H1 (cell line): ENCODE measurements at regions not wholly inside any gene's neighbourhood (a gene's known extent, or its start where the extent isn't known, plus 50 kb on each side); places are given as distances from the start of the nearest gene placed in this dataset.

Source experiments
- CTCF ChIA-PET: fragments of 300-600 bp; sonication (Branson Sonifier 250); formaldehyde crosslinking; loops from one replicate; lab custom pipeline; 2021; ENCODE audit not compliant: partially characterized antibody; lab: Charles Lee
- POLR2A ChIA-PET: fragments of 300-600 bp; sonication (Branson Sonifier 250); formaldehyde crosslinking; loops from one replicate; lab custom pipeline; 2021; ENCODE audit warnings: inconsistent platforms; ENCODE audit not compliant: partially characterized antibody; lab: Charles Lee
- DNase-seq, 2 experiments: peaks; one replicate each; pipeline versions ENCODE4 v3.0.0 to v3.0.0-alpha.2; 2010 to 2022; ENCODE audit warnings: low spot score in 2 of 2, low read depth in 1 of 2, mixed read lengths in 1 of 2
- FAIRE-seq: peaks from 2 replicates; lab custom pipeline; 2011; peaks lifted over from hg19 to GRCh38; lab: Jason Lieb, UNC
- H2AFZ ChIP-seq: 2 replicates; pipeline ENCODE4 v1.8.1; 2012; ENCODE audit warnings: low read length, inconsistent platforms
- H2AK5ac ChIP-seq: 2 replicates; pipeline ENCODE4 v1.6.1; 2013; ENCODE audit warnings: low read depth, low read length
- H2BK120ac ChIP-seq: replicated peaks from 2 replicates; pipeline ENCODE3; 2013; ENCODE audit warnings: low read depth, low read length, inconsistent platforms
- H2BK12ac ChIP-seq: 2 replicates; pipeline ENCODE4 v1.6.1; 2013; ENCODE audit warnings: low read depth, low read length
- H2BK15ac ChIP-seq: 2 replicates; pipeline ENCODE4 v1.6.1; 2013; ENCODE audit warnings: low read length
- H2BK20ac ChIP-seq: 2 replicates; pipeline ENCODE4 v1.6.1; 2013; ENCODE audit warnings: low read length
- H2BK5ac ChIP-seq: 2 replicates; pipeline ENCODE4 v1.6.1; 2013; ENCODE audit warnings: low read depth, low read length
- H3K14ac ChIP-seq: 2 replicates; pipeline ENCODE4 v1.6.1; 2013; ENCODE audit warnings: inconsistent platforms; ENCODE audit not compliant: insufficient read length
- H3K18ac ChIP-seq: 2 replicates; pipeline ENCODE4 v1.6.1; 2013; ENCODE audit warnings: low read length; ENCODE audit errors: extremely low read depth
- H3K23ac ChIP-seq: 2 replicates; pipeline ENCODE4 v1.6.1; 2013; ENCODE audit warnings: inconsistent platforms; ENCODE audit not compliant: insufficient read length
- H3K23me2 ChIP-seq: 2 replicates; pipeline ENCODE4 v1.6.1; 2013; ENCODE audit warnings: low read depth, low read length
- H3K27ac ChIP-seq: 2 replicates; pipeline ENCODE4 v1.6.1; 2011; ENCODE audit warnings: low read depth, low read length, inconsistent platforms
- H3K27me3 ChIP-seq, 4 experiments: replicated peaks in 1 of 4; 1 replicate in 1 of 4; 2 replicates in 3 of 4; pipeline versions ENCODE4 v1.6.1 to v1.8.1; 2011 to 2013; ENCODE audit warnings: low read length in 3 of 4, mild to moderate bottlenecking in 3 of 4, inconsistent platforms in 2 of 4, mixed read lengths in 2 of 4, moderate library complexity in 1 of 4; ENCODE audit not compliant: control insufficient read depth in 3 of 4, insufficient read depth in 3 of 4; ENCODE audit errors: extremely low read depth in 1 of 4
- H3K36me3 ChIP-seq, 4 experiments: 2 replicates each; pipeline versions ENCODE4 v1.6.1 to v1.8.1; 2011 to 2013; ENCODE audit warnings: mild to moderate bottlenecking in 4 of 4, low read length in 3 of 4, moderate library complexity in 2 of 4, control low read depth in 1 of 4, inconsistent platforms in 1 of 4; ENCODE audit not compliant: insufficient read depth in 4 of 4, control insufficient read depth in 2 of 4
- H3K4ac ChIP-seq: replicated peaks from 2 replicates; pipeline ENCODE3; 2013; ENCODE audit warnings: low read length, low read depth, mixed read lengths, inconsistent platforms; ENCODE audit not compliant: insufficient read length
- H3K4me1 ChIP-seq, 4 experiments: replicated peaks in 1 of 4; 1 replicate in 1 of 4; 2 replicates in 3 of 4; pipeline versions ENCODE4 v1.6.1 to v1.8.1; 2011 to 2013; ENCODE audit warnings: low read length in 3 of 4, inconsistent platforms in 2 of 4, mixed read lengths in 1 of 4; ENCODE audit not compliant: insufficient read depth in 4 of 4, control insufficient read depth in 3 of 4
- H3K4me2 ChIP-seq, 2 experiments: 2 replicates each; pipeline versions ENCODE4 v1.6.1 to v1.8.1; 2011 to 2013; ENCODE audit warnings: low read depth in 2 of 2, low read length in 2 of 2, control low read depth in 1 of 2, inconsistent platforms in 1 of 2, mild to moderate bottlenecking in 1 of 2; ENCODE audit not compliant: insufficient read depth in 1 of 2
- H3K4me3 ChIP-seq, 4 experiments: fragments of 200-600, 300-600 bp in 1 of 4; sonication (generic), shearing (Covaris generic), sonication (Bioruptor Twin) in 1 of 4; 2 replicates each; pipeline versions ENCODE4 v1.5.1 to v1.8.1; 2011 to 2016; ENCODE audit warnings: low read length in 4 of 4, low read depth in 3 of 4, control low read depth in 2 of 4, inconsistent platforms in 2 of 4, mild to moderate bottlenecking in 2 of 4, mixed read lengths in 1 of 4, moderate library complexity in 1 of 4; ENCODE audit not compliant: insufficient read depth in 2 of 4; ENCODE audit errors: extremely low read depth in 1 of 4
- H3K56ac ChIP-seq: replicated peaks from 2 replicates; pipeline ENCODE3; 2013; ENCODE audit warnings: low read depth, mild to moderate bottlenecking, mixed read lengths, low read length, inconsistent platforms; ENCODE audit not compliant: insufficient read length
- H3K79me1 ChIP-seq: 2 replicates; pipeline ENCODE4 v1.6.1; 2013; ENCODE audit warnings: low read depth, low read length, control low read depth
- H3K79me2 ChIP-seq, 2 experiments: 2 replicates each; pipeline versions ENCODE4 v1.6.1 to v1.8.1; 2012 to 2013; ENCODE audit warnings: low read length in 2 of 2, mild to moderate bottlenecking in 2 of 2, inconsistent platforms in 1 of 2; ENCODE audit not compliant: insufficient read depth in 2 of 2, control insufficient read depth in 1 of 2
- H3K9ac ChIP-seq, 4 experiments: replicated peaks in 1 of 4; 1 replicate in 1 of 4; 2 replicates in 3 of 4; pipeline versions ENCODE4 v1.6.1 to v1.8.1; 2011 to 2013; ENCODE audit warnings: low read depth in 3 of 4, low read length in 3 of 4, control low read depth in 2 of 4, mild to moderate bottlenecking in 2 of 4, moderate library complexity in 2 of 4, inconsistent platforms in 1 of 4; ENCODE audit errors: extremely low read depth in 1 of 4
- H3K9me3 ChIP-seq, 2 experiments: 2 replicates each; pipeline versions ENCODE4 v1.6.1 to v1.8.1; 2012 to 2013; ENCODE audit warnings: mild to moderate bottlenecking in 2 of 2, moderate library complexity in 2 of 2, control low read depth in 1 of 2, inconsistent platforms in 1 of 2, low read depth in 1 of 2, low read length in 1 of 2, mixed read lengths in 1 of 2; ENCODE audit not compliant: insufficient read depth in 2 of 2
- H4K20me1 ChIP-seq, 2 experiments: replicated peaks in 1 of 2; 2 replicates each; pipeline versions ENCODE3 to v1.8.1; 2011 to 2013; ENCODE audit warnings: inconsistent platforms in 2 of 2, low read length in 2 of 2, mild to moderate bottlenecking in 1 of 2; ENCODE audit not compliant: insufficient read depth in 2 of 2, control insufficient read depth in 1 of 2
- H4K5ac ChIP-seq: 2 replicates; pipeline ENCODE4 v1.6.1; 2013; ENCODE audit warnings: low read length, low read depth, mixed read lengths, inconsistent platforms; ENCODE audit not compliant: insufficient read length
- H4K8ac ChIP-seq: 2 replicates; pipeline ENCODE4 v1.8.0; 2013; ENCODE audit warnings: mild to moderate bottlenecking, moderate library complexity, low read length, inconsistent platforms; ENCODE audit not compliant: insufficient read depth; ENCODE audit errors: extremely low read depth
- H4K91ac ChIP-seq: replicated peaks from 2 replicates; pipeline ENCODE3; 2013; ENCODE audit warnings: low read length, mixed read lengths, inconsistent platforms; ENCODE audit not compliant: insufficient read length
- ASH2L ChIP-seq: fragments of 200-600, 300-600 bp; sonication (generic); IDR thresholded peaks from one replicate; pipeline ENCODE4 v1.7.1; 2017; ENCODE audit warnings: low read length
- ATF2 ChIP-seq: IDR thresholded peaks from 2 replicates; pipeline ENCODE4 v1.6.1; 2012; ENCODE audit warnings: low read length, inconsistent platforms
- BRCA1 ChIP-seq: IDR thresholded peaks from 2 replicates; pipeline ENCODE4 v1.6.1; 2012; ENCODE audit warnings: low read depth, low read length, improper control_type of control experiment
- GTF2F1 ChIP-seq: IDR thresholded peaks from 2 replicates; pipeline ENCODE4 v1.6.1; 2012; ENCODE audit warnings: low read depth, low read length, improper control_type of control experiment, borderline replicate concordance
- POLR2A ChIP-seq, 2 experiments: IDR thresholded peaks; 1 replicate in 1 of 2; 2 replicates in 1 of 2; pipeline ENCODE4 v1.6.1; 2011; ENCODE audit warnings: low read depth in 2 of 2, low read length in 2 of 2, mild to moderate bottlenecking in 2 of 2; ENCODE audit errors: control extremely low read depth in 1 of 2
- RXRA ChIP-seq: IDR thresholded peaks from 2 replicates; pipeline ENCODE4 v1.6.1; 2011; ENCODE audit warnings: low read depth, mild to moderate bottlenecking, low read length, moderate library complexity; ENCODE audit not compliant: insufficient read depth
- SP4 ChIP-seq: IDR thresholded peaks from 2 replicates; pipeline ENCODE4 v1.6.1; 2012; ENCODE audit warnings: low read length, inconsistent platforms
- TAF1 ChIP-seq: IDR thresholded peaks from 2 replicates; pipeline ENCODE4 v1.6.1; 2011; ENCODE audit warnings: mild to moderate bottlenecking, low read depth, low read length
- WGBS, 2 experiments: shearing (Covaris generic) in 1 of 2; methylation state at CpG; one replicate each; pipeline versions ENCODE4 v1.1.6 to v1.1.7; 2013 to 2015; ENCODE audit warnings: low lambda C conversion rate in 2 of 2, mixed read lengths in 2 of 2, inconsistent platforms in 1 of 2, low coverage in 1 of 2, missing lambda C conversion rate in 1 of 2; ENCODE audit not compliant: insufficient replicate concordance in 2 of 2, insufficient coverage in 1 of 2, insufficient read length in 1 of 2; ENCODE audit errors: extremely low coverage in 1 of 2, missing lambda C conversion rate in 1 of 2; 5-methylcytosine and 5-hydroxymethylcytosine counted together

GRCh38 chr14:71682337-71682736 lies 249.9 kb upstream of the RGS6 start:
- no peak overlapping the region for H2BK15ac ChIP-seq
- H4K8ac ChIP-seq = no peak overlapping the region
- H3K4me1 ChIP-seq = peaks cover 0 to 6% (median 2%) of the 10 kb centered on the region in 4 experiments; a peak in 5 of 7 replicates
- CTCF ChIA-PET = no interaction called here
- FAIRE-seq = no peak
- no peak overlapping the region for H2BK12ac ChIP-seq
- no peaks in the 10 kb centered on the region for H3K23me2 ChIP-seq
- peaks cover 2% of the 10 kb centered on the region in 2 experiments for H4K20me1 ChIP-seq
- H2AFZ ChIP-seq = no peak overlapping the region
- 90% methylated on average over 3 of the region's 3 CpGs; no CpG with 5 or more reads in 1 of the 2 experiments for WGBS, 2 experiments
- H3K79me2 ChIP-seq = no peaks in the 10 kb centered on the region
- no peak overlapping the region for H2BK120ac ChIP-seq
- no peaks in the 10 kb centered on the region for H3K27me3 ChIP-seq
- H3K4me2 ChIP-seq = no peak overlapping the region
- H3K14ac ChIP-seq = no peak overlapping the region
- POLR2A ChIA-PET = no interaction called here
- H4K5ac ChIP-seq = no peak overlapping the region
- H3K4me3 ChIP-seq = no peak overlapping the region
- H3K23ac ChIP-seq = no peak overlapping the region
- no peaks in the 10 kb centered on the region for H3K9me3 ChIP-seq
- H3K9ac ChIP-seq = no peak overlapping the region
- H3K18ac ChIP-seq = no peak overlapping the region
- no peak overlapping the region for H3K27ac ChIP-seq
- no peak overlapping the region for H4K91ac ChIP-seq
- H3K4ac ChIP-seq = no peak overlapping the region
- no peak for DNase-seq
- no peak overlapping the region for H3K56ac ChIP-seq
- H3K79me1 ChIP-seq = no peaks in the 10 kb centered on the region
- peaks cover 0 to 5% (median 2%) of the 10 kb centered on the region in 4 experiments; a peak in 2 of 8 replicates for H3K36me3 ChIP-seq
- H2BK5ac ChIP-seq = no peak overlapping the region
- no peak overlapping the region for H2BK20ac ChIP-seq
- no peak overlapping the region for H2AK5ac ChIP-seq
- no peak for TF ChIP-seq SP4
- no peak for TF ChIP-seq BRCA1
- TF ChIP-seq TAF1 = no peak
- no peak for TF ChIP-seq RXRA
- TF ChIP-seq POLR2A (IDR thresholded peaks at IDR 0.05; ENCODE audit: control extremely low read depth in 1 of 2, low read depth in 2 of 2, low read length in 2 of 2) = no peak
- TF ChIP-seq GTF2F1 = no peak
- TF ChIP-seq ATF2 = no peak
- TF ChIP-seq ASH2L = no peak
